Ovary (tissue), 3 donors: ENCODE measurements at regions not wholly inside any gene's neighbourhood (a gene's known extent, or its start where the extent isn't known, plus 50 kb on each side); places are given as distances from the start of the nearest gene placed in this dataset.

Source experiments
- CTCF ChIP-seq, 3 donors: fragments of 450-650 bp in 2 of 3; fragments of 200-600 bp in 1 of 3; IDR thresholded peaks; one replicate each; pipeline versions ENCODE4 v1.5.1 to v1.8.0; 2016 to 2022; ENCODE audit warnings: antibody characterized with exemption in 3 of 3, mild to moderate bottlenecking in 1 of 3
- EP300 ChIP-seq: sonication (generic); formaldehyde crosslinking; IDR thresholded peaks from one replicate; pipeline ENCODE4 v1.6.1; 2017; ENCODE audit warnings: antibody characterized with exemption
- POLR2A ChIP-seq: fragments of 450-650 bp; IDR thresholded peaks from one replicate; pipeline ENCODE4 v1.6.1; 2017; ENCODE audit warnings: antibody characterized with exemption, mild to moderate bottlenecking, moderate library complexity
- donor health status: DM: no; HTN: no; CAD: no.

- TF ChIP-seq CTCF (IDR thresholded peaks at IDR 0.05) (no peak), POLR2A (no peak), EP300 (no peak)
Measured at GRCh38 chr14:104256025-104256424, 117.6 kb downstream of the KIF26A start.
